ENCODE measurements at regions not wholly inside any gene's neighbourhood (a gene's known extent, or its start where the extent isn't known, plus 50 kb on each side); places are given as distances from the start of the nearest gene placed in this dataset.

- no peak for DNase-seq (ENCODE audit: insufficient read length, low spot score, missing footprints)
- H3K4me1 ChIP-seq (ENCODE audit: insufficient read depth, low read length): peaks cover 3% of the 10 kb centered on the region
- H4K20me1 ChIP-seq (ENCODE audit: insufficient read depth, low read length): no peaks in the 10 kb centered on the region
- H3K4me3 ChIP-seq (ENCODE audit: insufficient read depth, low read length): no peak overlapping the region
- no peaks in the 10 kb centered on the region for H3K36me3 ChIP-seq (ENCODE audit: insufficient read depth, low read length)
- H3K9me3 ChIP-seq (ENCODE audit: low read depth, low read length): no peaks in the 10 kb centered on the region
- peaks cover 4% of the 10 kb centered on the region for H3K27me3 ChIP-seq (ENCODE audit: insufficient read depth, low read length)
- H2AFZ ChIP-seq (ENCODE audit: low read length): no peak overlapping the region
- H3K4me2 ChIP-seq (ENCODE audit: insufficient read depth, low read length): no peak overlapping the region
- no peak overlapping the region for H3K27ac ChIP-seq (ENCODE audit: low read depth, low read length)
- TF ChIP-seq, protein P1, sequence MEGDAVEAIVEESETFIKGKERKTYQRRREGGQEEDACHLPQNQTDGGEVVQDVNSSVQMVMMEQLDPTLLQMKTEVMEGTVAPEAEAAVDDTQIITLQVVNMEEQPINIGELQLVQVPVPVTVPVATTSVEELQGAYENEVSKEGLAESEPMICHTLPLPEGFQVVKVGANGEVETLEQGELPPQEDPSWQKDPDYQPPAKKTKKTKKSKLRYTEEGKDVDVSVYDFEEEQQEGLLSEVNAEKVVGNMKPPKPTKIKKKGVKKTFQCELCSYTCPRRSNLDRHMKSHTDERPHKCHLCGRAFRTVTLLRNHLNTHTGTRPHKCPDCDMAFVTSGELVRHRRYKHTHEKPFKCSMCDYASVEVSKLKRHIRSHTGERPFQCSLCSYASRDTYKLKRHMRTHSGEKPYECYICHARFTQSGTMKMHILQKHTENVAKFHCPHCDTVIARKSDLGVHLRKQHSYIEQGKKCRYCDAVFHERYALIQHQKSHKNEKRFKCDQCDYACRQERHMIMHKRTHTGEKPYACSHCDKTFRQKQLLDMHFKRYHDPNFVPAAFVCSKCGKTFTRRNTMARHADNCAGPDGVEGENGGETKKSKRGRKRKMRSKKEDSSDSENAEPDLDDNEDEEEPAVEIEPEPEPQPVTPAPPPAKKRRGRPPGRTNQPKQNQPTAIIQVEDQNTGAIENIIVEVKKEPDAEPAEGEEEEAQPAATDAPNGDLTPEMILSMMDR (IDR thresholded peaks at IDR 0.05; ENCODE audit: extremely low read depth, low read depth, low read length): no peak
- H3K79me2 ChIP-seq (ENCODE audit: insufficient read depth, low read length): no peaks in the 10 kb centered on the region
Measured at GRCh38 chr3:194984066-194984465, 286.9 kb downstream of the XXYLT1 start.

- Histone ChIP-seq H2AFZ (ENCODE audit: low read length) (peak overlapping the region; percentile 79), H4K20me1 (ENCODE audit: insufficient read depth, low read length) (no peaks in the 10 kb centered on the region), H3K4me2 (ENCODE audit: insufficient read depth, low read length) (peak overlapping the region; percentile 74), H3K4me3 (ENCODE audit: insufficient read depth, low read length) (peak overlapping the region; percentile 63), H3K27me3 (ENCODE audit: insufficient read depth, low read length) (peaks cover 4% of the 10 kb centered on the region), H3K9me3 (ENCODE audit: low read depth, low read length) (no peaks in the 10 kb centered on the region), H3K4me1 (ENCODE audit: insufficient read depth, low read length) (peaks cover 3% of the 10 kb centered on the region), H3K27ac (ENCODE audit: low read depth, low read length) (no peak overlapping the region), H3K79me2 (ENCODE audit: insufficient read depth, low read length) (no peaks in the 10 kb centered on the region), H3K36me3 (ENCODE audit: insufficient read depth, low read length) (no peaks in the 10 kb centered on the region)
- no peak for DNase-seq (ENCODE audit: insufficient read length, low spot score, missing footprints)
- TF ChIP-seq, protein P1 (IDR thresholded peaks at IDR 0.05; ENCODE audit: extremely low read depth, low read depth, low read length): no peak
Measured at GRCh38 chr3:194984622-194985021, 286.3 kb downstream of the XXYLT1 start.

DNA sequence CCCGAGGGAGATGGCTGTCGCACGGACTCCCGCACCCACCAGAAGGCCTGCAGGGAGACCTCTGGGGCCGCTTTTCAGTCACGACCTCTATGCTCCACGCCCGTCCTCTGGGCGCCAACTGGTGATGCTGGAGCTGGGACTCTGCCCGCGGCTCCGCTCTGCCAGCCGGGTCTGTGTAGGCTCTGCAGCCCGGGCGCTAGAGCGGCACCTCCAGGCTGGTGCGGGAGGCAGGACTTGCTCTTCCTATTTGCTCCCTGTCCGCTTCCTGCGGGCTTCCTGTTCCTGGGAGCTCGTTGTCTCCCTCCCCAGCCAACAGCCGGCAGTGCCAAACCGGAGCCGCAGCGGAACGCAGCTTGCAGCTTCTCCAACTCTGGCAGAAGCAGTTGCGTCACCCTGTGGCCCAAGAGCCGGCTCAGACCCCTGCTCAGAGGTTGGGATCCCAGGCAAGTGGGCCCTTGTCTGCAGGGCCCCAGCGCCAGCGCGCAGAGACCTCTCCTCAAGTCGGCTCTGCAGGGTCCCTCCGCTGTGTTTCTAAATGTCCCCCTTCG is 285.9 kb downstream of the XXYLT1 start:
- Histone ChIP-seq H3K27me3 (ENCODE audit: insufficient read depth, low read length) (peaks cover 4% of the 10 kb centered on the region), H3K79me2 (ENCODE audit: insufficient read depth, low read length) (no peaks in the 10 kb centered on the region), H3K4me1 (ENCODE audit: insufficient read depth, low read length) (peaks cover 3% of the 10 kb centered on the region), H3K27ac (ENCODE audit: low read depth, low read length) (no peak overlapping the region), H3K4me2 (ENCODE audit: insufficient read depth, low read length) (peak overlapping the region; percentile 74), H4K20me1 (ENCODE audit: insufficient read depth, low read length) (no peaks in the 10 kb centered on the region), H3K9me3 (ENCODE audit: low read depth, low read length) (no peaks in the 10 kb centered on the region), H2AFZ (ENCODE audit: low read length) (peak overlapping the region; percentile 79), H3K36me3 (ENCODE audit: insufficient read depth, low read length) (no peaks in the 10 kb centered on the region), H3K4me3 (ENCODE audit: insufficient read depth, low read length) (peak overlapping the region; percentile 63)
- peak; percentile 95 for DNase-seq (ENCODE audit: insufficient read length, low spot score, missing footprints)
- TF ChIP-seq, protein P1 (IDR thresholded peaks at IDR 0.05; ENCODE audit: extremely low read depth, low read depth, low read length): peak; percentile 49

DNA sequence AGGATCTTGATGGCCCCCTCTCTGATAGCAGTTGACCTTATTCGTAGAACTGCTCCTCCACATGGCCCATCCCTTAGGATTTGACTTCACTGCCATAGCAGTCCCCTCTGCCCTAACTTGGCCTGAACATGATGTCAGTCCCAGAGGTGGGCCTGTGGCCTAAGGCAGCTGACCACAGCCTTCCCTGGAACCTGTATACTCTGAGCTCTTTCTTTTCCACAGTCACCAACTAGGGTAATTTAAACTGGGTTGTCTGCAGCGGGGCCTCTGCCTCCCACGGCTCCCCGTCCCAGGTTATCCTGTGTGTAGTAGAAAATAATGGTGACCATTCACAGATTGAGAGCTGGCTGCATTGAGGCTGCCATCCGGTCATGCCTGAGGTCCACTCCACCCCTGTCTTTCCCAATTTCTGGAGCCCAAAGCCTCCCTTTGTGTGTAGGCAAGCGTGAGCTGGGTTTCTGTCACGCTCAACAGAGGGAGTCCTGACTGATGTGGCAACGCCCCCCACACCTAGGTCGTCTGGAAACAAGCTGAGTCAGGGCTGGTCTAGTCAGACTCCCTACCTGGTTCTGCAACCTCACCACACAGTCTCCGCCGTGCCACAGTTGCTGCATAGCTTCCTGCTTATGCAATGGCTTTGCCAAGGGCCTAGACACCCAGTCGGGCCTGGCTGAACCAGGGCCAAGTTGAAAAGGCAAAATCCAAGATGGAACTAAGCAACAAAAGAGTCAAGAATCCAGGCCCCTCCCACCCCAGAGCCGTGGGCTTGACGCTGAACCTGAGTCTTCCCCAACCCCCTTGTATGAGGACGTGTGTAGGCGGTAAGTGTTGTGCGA is 284.5 kb downstream of the XXYLT1 start:
- Histone ChIP-seq H3K4me1 (ENCODE audit: insufficient read depth, low read length) (peaks cover 3% of the 10 kb centered on the region), H3K9me3 (ENCODE audit: low read depth, low read length) (no peaks in the 10 kb centered on the region), H3K36me3 (ENCODE audit: insufficient read depth, low read length) (no peaks in the 10 kb centered on the region), H3K4me3 (ENCODE audit: insufficient read depth, low read length) (no peak overlapping the region), H4K20me1 (ENCODE audit: insufficient read depth, low read length) (no peaks in the 10 kb centered on the region), H2AFZ (ENCODE audit: low read length) (no peak overlapping the region), H3K4me2 (ENCODE audit: insufficient read depth, low read length) (no peak overlapping the region), H3K79me2 (ENCODE audit: insufficient read depth, low read length) (no peaks in the 10 kb centered on the region), H3K27me3 (ENCODE audit: insufficient read depth, low read length) (no peaks in the 10 kb centered on the region), H3K27ac (ENCODE audit: low read depth, low read length) (no peak overlapping the region)
- TF ChIP-seq, protein P1 (IDR thresholded peaks at IDR 0.05; ENCODE audit: extremely low read depth, low read depth, low read length): no peak
- no peak for DNase-seq (ENCODE audit: insufficient read length, low spot score, missing footprints)
